Pancreas (tissue), 10 donors: ENCODE measurements at regions not wholly inside any gene's neighbourhood (a gene's known extent, or its start where the extent isn't known, plus 50 kb on each side); places are given as distances from the start of the nearest gene placed in this dataset.

Experiments
- ATAC-seq, 4 donors: fragments of 200-7000 bp; cut with Tn5 transposase; one replicate each; pipeline versions ENCODE4 v1.8.0 to v1.9.1; 2020; ENCODE audit warnings: mild to moderate bottlenecking in 4 of 4, moderate library complexity in 4 of 4
- DNase-seq, 6 donors: peaks; one replicate each; pipeline ENCODE4 v3.0.0-alpha.2; 2020
- FAIRE-seq: peaks from 2 replicates; lab custom pipeline; 2012; peaks lifted over from hg19 to GRCh38; lab: Jason Lieb, UNC
- H3K27ac ChIP-seq, 4 donors: fragments of 200-600 bp; sonication (generic); 1 replicate in 3 of 4; 2 replicates in 1 of 4; pipeline versions ENCODE4 v1.5.0 to v1.8.0; 2020
- H3K27me3 ChIP-seq, 4 donors: fragments of 200-600 bp; one replicate each; pipeline ENCODE4 v1.8.0; 2021
- H3K36me3 ChIP-seq, 3 donors: fragments of 200-600 bp; sonication (generic) in 1 of 3; one replicate each; pipeline versions ENCODE4 v1.5.0 to v1.8.0; 2020 to 2021
- H3K4me1 ChIP-seq, 3 donors: fragments of 200-600 bp; one replicate each; pipeline ENCODE4 v1.8.0; 2021
- H3K4me3 ChIP-seq, 4 donors: fragments of 200-600 bp; sonication (generic) in 2 of 4; one replicate each; pipeline versions ENCODE4 v1.5.0 to v1.8.0; 2020 to 2021
- H3K9me3 ChIP-seq, 4 donors: fragments of 200-600 bp; one replicate each; pipeline ENCODE4 v1.8.0; 2021
- CTCF ChIP-seq, 4 donors: fragments of 200-600 bp; sonication (generic) in 3 of 4; IDR thresholded peaks; one replicate each; pipeline versions ENCODE4 v1.5.0 to v1.8.0; 2021; ENCODE audit warnings: antibody characterized with exemption in 4 of 4
- WGBS, 2 donors: extraction: QIAGEN DNeasy Blood & Tissue Kit; methylation state at CpG; one replicate each; pipeline ENCODE4 v1.1.7; 2013; 5-methylcytosine and 5-hydroxymethylcytosine counted together
- intact Hi-C, 3 donors: fragments of 100-400 bp; cut with DNase I; formaldehyde crosslinking; loops; one replicate each; pipeline versions ENCODE4 v1.11.1 to v1.14.2; 2022
- donor health status: healthy with polysubstance abuse.
- donor health status: DM: no; HTN: no; CAD: no; lungs with moderate emphysema.
- donor health status: DM: no; HTN: no; CAD: no.
- donor health status: control.
- donor health status: control.
- donor health status: Bipolar disorder and iron deficiency.
- donor health status: DM: yes; HTN: yes; CAD: no.
- donor health status: DM: no; HTN: no; CAD: no.
- donor health status: DM: no; HTN: no; CAD: no.
- donor health status: DM: yes; HTN: yes; CAD: no.

- DNase-seq (no peak), ATAC-seq (no peak), FAIRE-seq (no peak)
- Histone ChIP-seq H3K27ac (no peak overlapping the region), H3K4me1 (no peaks in the 10 kb centered on the region), H3K36me3 (no peaks in the 10 kb centered on the region), H3K9me3 (no peaks in the 10 kb centered on the region), H3K4me3 (no peak overlapping the region), H3K27me3 (no peaks in the 10 kb centered on the region)
- intact Hi-C loops: no loop called here
- WGBS, 2 donors: 96% methylated on average over 2 of the region's 2 CpGs; no CpG with 5 or more reads in 1 of the 2 donors
- no peak for TF ChIP-seq CTCF (IDR thresholded peaks at IDR 0.05)
Observed at GRCh38 chrY:7730071-7730470, 818.5 kb upstream of the AMELY start.

DNA sequence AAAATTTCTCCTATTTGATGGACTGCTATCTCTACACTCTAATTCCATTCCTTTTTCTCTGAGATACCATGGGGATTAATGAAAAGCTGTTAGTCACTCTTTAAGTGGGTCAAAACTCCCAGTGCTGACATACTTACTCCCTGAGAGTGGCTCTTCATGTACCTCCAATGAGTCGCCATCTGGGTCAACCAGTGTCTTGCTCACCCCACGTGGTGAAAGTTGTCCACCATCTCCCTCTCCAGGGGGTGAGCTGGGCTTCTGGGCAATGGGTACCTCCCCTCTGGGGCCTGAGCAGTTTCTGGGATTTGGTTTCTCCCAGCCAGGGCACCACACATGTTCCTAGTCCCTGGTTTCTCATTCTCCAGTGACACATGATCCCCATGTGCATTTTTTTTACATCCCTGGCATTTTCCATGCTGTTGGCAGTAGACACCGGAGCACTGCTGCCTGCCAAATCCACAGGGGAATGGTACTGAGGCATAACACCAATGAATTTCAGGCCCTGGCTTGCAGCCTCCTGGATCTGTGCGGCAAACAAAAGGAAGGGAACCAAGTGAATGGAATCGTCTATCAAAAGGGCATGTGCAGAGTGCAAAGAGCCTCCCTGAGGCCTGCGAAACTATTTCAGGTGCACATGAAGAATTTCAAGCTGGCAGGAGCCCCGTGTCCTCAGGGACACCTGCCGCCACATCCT, 817.9 kb upstream of the AMELY start:
- no peak overlapping the region for H3K4me3 ChIP-seq
- H3K9me3 ChIP-seq: no peaks in the 10 kb centered on the region
- FAIRE-seq (no peak), DNase-seq (peak in 1 of 6 donors; percentile 4), ATAC-seq (no peak)
- H3K27ac ChIP-seq: no peak overlapping the region
- 61% methylated on average over 8 of the region's 8 CpGs; no CpG with 5 or more reads in 1 of the 2 donors for WGBS, 2 donors
- H3K4me1 ChIP-seq: no peaks in the 10 kb centered on the region
- H3K27me3 ChIP-seq: no peaks in the 10 kb centered on the region
- intact Hi-C loops: no loop called here
- TF ChIP-seq CTCF (IDR thresholded peaks at IDR 0.05): no peak
- H3K36me3 ChIP-seq: no peaks in the 10 kb centered on the region

GRCh38 chrY:7728935-7729317, 817.4 kb upstream of the AMELY start:
- ATAC-seq (no peak), FAIRE-seq (no peak), DNase-seq (peak in 1 of 6 donors; percentile 26)
- H3K27ac ChIP-seq: no peak overlapping the region
- no peak overlapping the region for H3K4me3 ChIP-seq
- intact Hi-C loops: no loop called here
- no peak for TF ChIP-seq CTCF (IDR thresholded peaks at IDR 0.05)
- H3K4me1 ChIP-seq: no peaks in the 10 kb centered on the region
- WGBS, 2 donors: 41% methylated on average over 2 of the region's 2 CpGs; no CpG with 5 or more reads in 1 of the 2 donors
- no peaks in the 10 kb centered on the region for H3K27me3 ChIP-seq
- H3K36me3 ChIP-seq: no peaks in the 10 kb centered on the region
- no peaks in the 10 kb centered on the region for H3K9me3 ChIP-seq

- intact Hi-C loops: no loop called here
Observed at GRCh38 chrY:7725791-7726460, 814.4 kb upstream of the AMELY start.

More at GRCh38 chrY:7725791-7726460, 814.4 kb upstream of the AMELY start:
- Histone ChIP-seq H3K27me3 (no peaks in the 10 kb centered on the region), H3K27ac (no peak overlapping the region), H3K4me1 (no peaks in the 10 kb centered on the region), H3K36me3 (no peaks in the 10 kb centered on the region), H3K9me3 (no peaks in the 10 kb centered on the region), H3K4me3 (no peak overlapping the region)
- ATAC-seq (no peak), FAIRE-seq (no peak), DNase-seq (no peak)
- TF ChIP-seq CTCF (IDR thresholded peaks at IDR 0.05): no peak
- WGBS, 2 donors: 81% methylated on average over 4 of the region's 4 CpGs; no CpG with 5 or more reads in 1 of the 2 donors
